A549 (cell line): ENCODE measurements at regions not wholly inside any gene's neighbourhood (a gene's known extent, or its start where the extent isn't known, plus 50 kb on each side); places are given as distances from the start of the nearest gene placed in this dataset.

ENCODE experiments used
- ATAC-seq, 2 experiments: fragments of 200-7000 bp in 1 of 2; fragments of >200 bp in 1 of 2; cut with Nextera tagmentation in 1 of 2; cut with Tn5 transposase in 1 of 2; 3 replicates each; pipeline versions ENCODE4 v1.8.0 to v1.9.1; 2018 to 2020; ENCODE audit warnings: mild to moderate bottlenecking in 1 of 2, moderate library complexity in 1 of 2
- CTCF ChIA-PET: fragments of 300-600 bp; sonication (Branson Sonifier 250); formaldehyde crosslinking; extraction: SDS; loops from one replicate; lab custom pipeline; 2021; ENCODE audit warnings: antibody characterized with exemption, inconsistent platforms; lab: Yijun Ruan, JAX
- POLR2A ChIA-PET: fragments of 350-600 bp; formaldehyde crosslinking; extraction: SDS; loops from one replicate; lab custom pipeline; 2021; ENCODE audit warnings: antibody characterized with exemption, inconsistent platforms; lab: Yijun Ruan, JAX
- DNase-seq, 2 experiments: peaks; one replicate each; pipeline versions ENCODE4 v3.0.0 to v3.0.0-alpha.2; 2011 to 2016; ENCODE audit warnings: low read depth in 1 of 2, low spot score in 1 of 2
- FAIRE-seq: peaks from 2 replicates; lab custom pipeline; 2011; peaks lifted over from hg19 to GRCh38; lab: Jason Lieb, UNC
- H3K27ac ChIP-seq, 2 experiments: fragments of >200 bp; sonication (Bioruptor Twin); formaldehyde crosslinking; 3 replicates each; pipeline ENCODE4 v1.5.1; 2016 to 2017
- H3K4me1 ChIP-seq: fragments of >200 bp; sonication (Bioruptor Twin); formaldehyde crosslinking; 3 replicates; pipeline ENCODE4 v1.6.1; 2016
- H3K4me2 ChIP-seq: fragments of >200 bp; sonication (Bioruptor Twin); formaldehyde crosslinking; 3 replicates; pipeline ENCODE4 v1.6.1; 2016
- H3K4me3 ChIP-seq: fragments of >200 bp; sonication (Bioruptor Twin); formaldehyde crosslinking; 3 replicates; pipeline ENCODE4 v1.5.1; 2016
- H3K9me3 ChIP-seq: fragments of >200 bp; sonication (Bioruptor Twin); formaldehyde crosslinking; 3 replicates; pipeline ENCODE4 v1.6.1; 2016
- BHLHE40 ChIP-seq: IDR thresholded peaks from 2 replicates; pipeline ENCODE4 v1.6.1; 2012; ENCODE audit warnings: low read depth, low read length, inconsistent platforms
- CTCF ChIP-seq: fragments of >200 bp; sonication (Bioruptor Twin); formaldehyde crosslinking; IDR thresholded peaks from 3 replicates; pipeline ENCODE4 v1.5.1; 2016
- HMGXB4 ChIP-seq: fragments of 250-450 bp; sonication (Bioruptor Pico); IDR thresholded peaks from 2 replicates; pipeline ENCODE4 v1.5.0; 2021; ENCODE audit warnings: mild to moderate bottlenecking, moderate library complexity, borderline replicate concordance
- HOXA7 ChIP-seq: fragments of 250-450 bp; sonication (Bioruptor Pico); IDR thresholded peaks from 2 replicates; pipeline ENCODE4 v1.5.0; 2020; ENCODE audit warnings: mild to moderate bottlenecking, moderate library complexity
- JUNB ChIP-seq: fragments of >200 bp; sonication (Bioruptor Twin); formaldehyde crosslinking; IDR thresholded peaks from 2 replicates; pipeline ENCODE4 v1.6.1; 2016
- KDM1A ChIP-seq: fragments of 200-600 bp; sonication (generic); IDR thresholded peaks from 2 replicates; pipeline ENCODE4 v1.6.1; 2016; ENCODE audit warnings: low read depth, mild to moderate bottlenecking
- KDM5A ChIP-seq: fragments of 200-600 bp; sonication (generic); IDR thresholded peaks from 2 replicates; pipeline ENCODE4 v1.6.1; 2016; ENCODE audit warnings: antibody characterized with exemption, mild to moderate bottlenecking
- MAFK ChIP-seq: fragments of 450-650 bp; IDR thresholded peaks from 2 replicates; pipeline ENCODE4 v1.6.1; 2014; ENCODE audit not compliant: partially characterized antibody
- MAX ChIP-seq: IDR thresholded peaks from 2 replicates; pipeline ENCODE4 v1.6.1; 2012
- NFE2L2 ChIP-seq: fragments of 150-350 bp; conservative IDR thresholded peaks from 2 replicates; pipeline ENCODE4 v1.6.1; 2014; ENCODE audit warnings: low read length
- NR3C1 ChIP-seq: fragments of >200 bp; sonication (Bioruptor Twin); formaldehyde crosslinking; IDR thresholded peaks from 3 replicates; pipeline ENCODE4 v1.6.1; 2017
- PHF8 ChIP-seq: fragments of 200-600 bp; sonication (generic); IDR thresholded peaks from 2 replicates; pipeline ENCODE4 v1.6.1; 2016; ENCODE audit warnings: low read depth, mild to moderate bottlenecking, antibody characterized with exemption, moderate library complexity, borderline replicate concordance
- RAD21 ChIP-seq, 2 experiments: fragments of >200 bp in 1 of 2; sonication (Bioruptor Twin) in 1 of 2; formaldehyde crosslinking in 1 of 2; IDR thresholded peaks in 1 of 2; conservative IDR thresholded peaks in 1 of 2; 2 replicates in 1 of 2; 3 replicates in 1 of 2; pipeline ENCODE4 v1.6.1; 2012 to 2018; ENCODE audit warnings: inconsistent platforms in 1 of 2
- RNF2 ChIP-seq: fragments of 200-600 bp; sonication (generic); IDR thresholded peaks from 2 replicates; pipeline ENCODE4 v1.6.1; 2016; ENCODE audit warnings: low read depth, mild to moderate bottlenecking, antibody characterized with exemption, moderate library complexity, borderline replicate concordance
- SREBF2 ChIP-seq: fragments of 450-650 bp; IDR thresholded peaks from 2 replicates; pipeline ENCODE4 v1.6.1; 2014; ENCODE audit warnings: mild to moderate bottlenecking, moderate library complexity
- TFCP2L1 ChIP-seq: fragments of 250-450 bp; sonication (Bioruptor Pico); IDR thresholded peaks from 2 replicates; pipeline ENCODE4 v1.5.0; 2021; ENCODE audit warnings: mild to moderate bottlenecking
- ZFP36 ChIP-seq: fragments of 450-650 bp; IDR thresholded peaks from 2 replicates; pipeline ENCODE4 v1.6.1; 2014; ENCODE audit warnings: borderline replicate concordance; ENCODE audit not compliant: partially characterized antibody
- WGBS: methylation state at CpG from one replicate; pipeline ENCODE4 v1.1.6; 2017; ENCODE audit errors: missing lambda C conversion rate; 5-methylcytosine and 5-hydroxymethylcytosine counted together
- TF ChIP-seq, protein P1 (sequence below): IDR thresholded peaks from 2 replicates; pipeline ENCODE4 v1.6.1; 2012; ENCODE audit warnings: low read depth, borderline replicate concordance

DNA sequence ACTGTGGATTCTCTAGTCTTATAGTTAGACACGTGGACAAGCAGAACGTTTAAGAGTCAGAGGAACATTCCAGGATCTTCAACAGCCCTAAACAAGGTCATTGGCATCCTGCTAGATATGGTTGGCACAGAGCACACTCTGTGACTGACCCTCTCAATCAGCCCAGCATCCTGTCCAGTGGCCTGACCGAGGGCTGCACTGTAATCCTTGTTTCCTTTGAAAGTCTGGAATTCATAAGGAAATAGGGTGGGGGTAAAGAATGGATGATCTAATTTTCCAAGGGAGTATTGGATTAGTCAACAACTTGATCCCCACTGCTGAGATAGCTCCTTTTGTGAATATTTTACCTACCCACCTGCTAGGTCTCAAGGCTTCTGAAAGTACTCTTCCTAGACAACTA lies 94.5 kb upstream of the DLG1 start:
- 21% methylated on average over 3 of the region's 3 CpGs for WGBS
- no peak for ATAC-seq
- no peak for DNase-seq
- FAIRE-seq: no peak
- H3K9me3 ChIP-seq: no peaks in the 10 kb centered on the region
- H3K4me1 ChIP-seq: no peaks in the 10 kb centered on the region
- no peak overlapping the region for H3K4me2 ChIP-seq
- POLR2A ChIA-PET: no interaction called here
- H3K27ac ChIP-seq: no peak overlapping the region
- TF ChIP-seq, protein P1, sequence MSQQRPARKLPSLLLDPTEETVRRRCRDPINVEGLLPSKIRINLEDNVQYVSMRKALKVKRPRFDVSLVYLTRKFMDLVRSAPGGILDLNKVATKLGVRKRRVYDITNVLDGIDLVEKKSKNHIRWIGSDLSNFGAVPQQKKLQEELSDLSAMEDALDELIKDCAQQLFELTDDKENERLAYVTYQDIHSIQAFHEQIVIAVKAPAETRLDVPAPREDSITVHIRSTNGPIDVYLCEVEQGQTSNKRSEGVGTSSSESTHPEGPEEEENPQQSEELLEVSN: no peak
- TF ChIP-seq, all 56 proteins: peak for 0
- CTCF ChIA-PET: no interaction called here
- no peak overlapping the region for H3K4me3 ChIP-seq

GRCh38 chr3:197381371-197381770 lies 83.0 kb upstream of the DLG1 start:
- Histone ChIP-seq H3K9me3 (no peaks in the 10 kb centered on the region), H3K4me2 (no peak overlapping the region), H3K4me3 (no peak overlapping the region), H3K27ac (no peak overlapping the region), H3K4me1 (no peaks in the 10 kb centered on the region)
- FAIRE-seq: no peak
- ChIA-PET POLR2A (no interaction called here), CTCF (no interaction called here)
- DNase-seq: no peak
- TF ChIP-seq JUNB (no peak), KDM5A (no peak), HOXA7 (no peak), PHF8 (no peak), RAD21 (conservative IDR thresholded peaks at IDR 0.05 in 1 of 2, IDR thresholded peaks at IDR 0.05 in 1 of 2) (no peak), HMGXB4 (CRISPR knock-in tag) (no peak), TFCP2L1 (CRISPR knock-in tag) (no peak), MAFK (no peak)
- WGBS: 41% methylated on average over 2 of the region's 2 CpGs
- ATAC-seq: no peak

DNA sequence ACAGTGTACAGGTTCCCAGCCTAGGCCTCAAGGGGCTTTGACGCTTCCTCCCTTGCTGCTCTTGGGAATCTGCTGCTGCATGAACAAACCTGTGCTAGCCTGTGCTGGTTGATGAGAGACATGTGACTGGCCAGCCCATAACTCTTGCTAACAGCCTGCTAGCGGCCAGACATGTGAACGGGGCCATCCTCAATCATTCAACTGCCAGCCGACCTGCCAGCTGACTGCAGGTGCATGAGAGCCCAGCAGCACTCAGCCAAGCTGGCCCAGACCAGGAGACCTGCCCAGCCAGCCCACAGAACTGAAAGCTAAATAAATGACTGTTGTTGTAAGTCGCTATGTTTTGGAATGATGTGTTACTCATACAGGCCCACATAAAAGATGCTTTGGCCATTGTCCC lies 82.4 kb upstream of the DLG1 start:
- ChIA-PET POLR2A (no interaction called here), CTCF (no interaction called here)
- ATAC-seq: no peak

DNA sequence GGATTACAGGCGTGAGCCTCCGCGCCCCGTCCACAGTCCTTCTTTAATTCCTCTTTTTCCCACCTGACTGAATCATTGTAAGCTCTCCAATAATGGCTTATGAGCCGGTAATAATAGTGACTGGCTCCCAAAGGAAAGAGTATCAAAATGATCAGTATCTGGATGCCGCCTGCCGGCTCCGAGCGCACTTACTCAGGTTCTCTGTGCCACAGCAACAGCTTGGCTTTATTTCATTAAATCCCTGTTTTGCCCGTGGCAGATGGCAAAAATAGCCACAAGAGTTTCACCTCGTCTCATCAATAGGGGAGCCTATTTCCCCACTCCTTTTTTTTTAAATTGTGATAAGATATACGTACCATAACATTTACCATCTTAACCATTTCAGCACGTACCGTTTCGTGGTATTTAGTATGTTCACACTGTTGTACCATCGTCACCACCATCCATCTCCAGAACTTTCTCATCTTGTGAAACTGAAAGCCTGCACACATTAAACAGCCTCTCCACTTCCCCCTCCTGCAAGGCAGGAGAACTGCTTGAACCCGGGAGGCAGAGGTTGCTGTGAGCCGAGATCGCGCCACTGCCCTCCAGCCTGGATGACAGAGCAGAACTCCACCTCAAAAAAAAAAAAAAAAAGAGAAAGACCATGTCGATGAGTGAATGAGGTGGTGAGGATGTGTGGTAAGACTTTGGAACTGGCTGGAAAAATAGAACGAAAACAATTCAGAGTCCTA lies 80.7 kb upstream of the DLG1 start:
- ChIA-PET CTCF (interaction anchor here (0.8 kb wide), 1 partner anchor 63 kb away, joined by 3 read pairs; no protein-coding TSS in a partner anchor), POLR2A (no interaction called here)

More for the DNA sequence above, 82.4 kb upstream of the DLG1 start:
- 71% methylated on average over 5 of the region's 5 CpGs for WGBS
- no peak for TF ChIP-seq JUNB
- FAIRE-seq (no peak), DNase-seq (no peak)
- no peak overlapping the region for H3K4me2 ChIP-seq
- no peak overlapping the region for H3K27ac ChIP-seq
- no peaks in the 10 kb centered on the region for H3K4me1 ChIP-seq
- H3K4me3 ChIP-seq: no peak overlapping the region
- H3K9me3 ChIP-seq: no peaks in the 10 kb centered on the region

More for the DNA sequence above, 80.7 kb upstream of the DLG1 start:
- no peaks in the 10 kb centered on the region for H3K9me3 ChIP-seq
- no peak overlapping the region for H3K4me2 ChIP-seq
- H3K4me1 ChIP-seq: no peaks in the 10 kb centered on the region
- H3K4me3 ChIP-seq: no peak overlapping the region
- FAIRE-seq (no peak), ATAC-seq (no peak), DNase-seq (no peak)
- WGBS: 87% methylated on average over 22 of the region's 22 CpGs
- TF ChIP-seq KDM1A: no peak
- no peak for TF ChIP-seq SREBF2
- no peak for TF ChIP-seq RNF2
- no peak for TF ChIP-seq NFE2L2
- no peak for TF ChIP-seq ZFP36
- no peak for TF ChIP-seq HOXA7
- no peak for TF ChIP-seq MAX
- TF ChIP-seq CTCF: no peak
- TF ChIP-seq BHLHE40: no peak
- TF ChIP-seq NR3C1: no peak
- no peak overlapping the region for H3K27ac ChIP-seq
